ENCODE measurements at regions not wholly inside any gene's neighbourhood (a gene's known extent, or its start where the extent isn't known, plus 50 kb on each side); places are given as distances from the start of the nearest gene placed in this dataset.

DNA sequence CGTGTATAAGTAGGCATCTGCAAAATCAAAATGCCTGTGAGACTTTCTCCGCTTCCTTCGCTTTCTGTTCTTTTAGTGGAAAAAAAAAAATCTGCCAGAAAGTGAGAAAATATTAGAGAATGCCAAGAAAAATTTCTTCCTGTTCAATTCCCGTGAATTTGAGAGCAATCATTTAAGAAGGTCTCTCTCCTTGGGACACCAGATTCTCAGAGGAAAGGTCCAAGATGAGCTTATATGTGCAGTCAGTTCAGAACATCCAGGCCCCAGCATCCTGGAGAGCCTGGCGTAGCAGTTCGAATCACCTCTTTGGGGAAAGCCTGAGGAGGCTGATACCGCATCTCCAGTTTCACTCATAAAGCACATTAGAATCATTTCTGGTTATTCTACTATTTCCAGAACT lies 912.8 kb downstream of the GALC start:
- no peak for DNase-seq

DNA sequence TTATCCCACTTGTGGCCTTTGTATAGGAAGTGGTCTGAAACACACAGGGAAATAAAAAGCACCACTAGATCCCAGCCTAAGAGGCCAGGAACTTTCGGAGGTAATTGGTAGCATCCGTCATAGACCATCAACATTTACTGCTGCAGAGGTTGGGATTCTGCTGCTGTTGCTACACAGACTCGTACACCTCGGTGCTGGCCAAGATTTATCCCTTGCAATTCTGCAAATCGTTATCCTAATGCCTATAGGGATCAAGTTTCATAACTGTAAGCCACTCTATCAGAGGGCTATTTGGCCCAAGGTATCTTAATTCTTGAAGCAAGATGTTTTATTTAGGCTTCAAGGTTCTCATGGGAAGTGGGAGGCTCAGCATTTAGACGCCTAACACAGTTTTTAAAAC lies 913.6 kb downstream of the GALC start:
- no peak for DNase-seq

DNA sequence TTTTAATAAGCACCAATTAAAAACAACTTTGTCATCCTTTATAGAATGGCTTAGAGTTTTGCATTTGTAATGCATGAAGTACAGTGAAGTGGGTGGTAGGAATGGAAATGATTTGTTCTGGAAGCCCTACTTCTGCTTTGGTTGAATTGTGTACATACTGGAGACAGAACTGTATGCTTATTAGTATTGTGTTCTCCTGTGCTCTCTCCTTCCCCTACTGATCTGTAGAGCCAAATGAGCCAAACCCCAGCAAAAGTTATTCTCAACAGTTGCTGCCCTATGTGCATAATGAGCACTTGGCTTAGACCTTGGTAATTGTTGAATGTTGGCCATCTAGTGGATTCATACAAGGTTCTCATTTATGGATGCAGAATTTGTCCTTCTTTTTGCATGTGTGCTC lies 916.1 kb downstream of the GALC start:
- no peak for DNase-seq

DNA sequence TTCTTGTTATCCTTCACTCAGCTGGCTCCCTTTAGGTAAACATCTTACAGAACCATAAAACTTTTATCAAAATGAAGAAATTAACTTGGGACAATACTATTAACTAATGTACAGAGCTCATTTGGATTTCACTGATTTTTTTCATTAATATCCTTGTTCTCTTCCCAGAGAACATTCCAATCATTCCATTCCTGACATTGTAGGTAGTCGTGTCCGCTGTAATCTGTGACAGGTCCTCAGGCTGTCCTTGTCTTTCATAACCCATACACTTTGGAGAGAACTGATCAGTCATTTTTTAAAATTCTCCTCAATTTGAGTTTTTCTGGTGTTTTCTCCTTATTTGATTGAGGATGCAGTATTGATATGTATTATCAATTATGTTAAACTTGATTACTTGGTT lies 916.8 kb downstream of the GALC start:
- no peak for DNase-seq

DNA sequence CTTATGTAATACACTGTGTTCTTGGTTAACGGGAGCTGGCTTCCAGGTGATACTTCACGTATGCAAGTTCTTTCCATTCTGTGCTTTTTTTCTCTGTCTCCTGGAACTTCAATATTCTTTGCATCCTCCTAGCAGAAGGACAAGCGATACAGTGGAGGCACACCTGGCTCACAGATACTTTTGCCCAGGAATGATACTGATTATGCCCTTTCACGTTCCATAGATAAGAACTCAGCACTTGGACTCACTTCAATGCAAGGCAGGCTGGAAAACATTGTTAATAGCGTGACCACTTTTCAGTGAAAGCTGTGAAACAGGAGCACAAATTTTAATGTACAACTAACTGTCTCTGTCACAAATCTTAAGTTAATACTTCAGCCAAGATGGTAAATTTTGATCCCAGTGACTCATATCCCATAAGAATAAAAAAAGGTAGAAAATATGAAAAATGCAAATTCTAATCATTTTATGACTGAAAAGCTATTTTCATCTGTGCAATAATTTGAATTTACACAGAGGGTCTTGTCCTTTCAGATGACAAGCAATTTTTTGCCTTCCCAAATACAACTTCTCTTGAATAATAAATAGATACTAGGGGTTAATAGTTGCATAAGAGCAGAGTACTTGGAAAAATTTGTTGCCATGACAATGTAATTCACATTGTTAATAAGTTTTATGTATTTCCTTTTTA lies 919.0 kb downstream of the GALC start:
- no peak for DNase-seq

DNA sequence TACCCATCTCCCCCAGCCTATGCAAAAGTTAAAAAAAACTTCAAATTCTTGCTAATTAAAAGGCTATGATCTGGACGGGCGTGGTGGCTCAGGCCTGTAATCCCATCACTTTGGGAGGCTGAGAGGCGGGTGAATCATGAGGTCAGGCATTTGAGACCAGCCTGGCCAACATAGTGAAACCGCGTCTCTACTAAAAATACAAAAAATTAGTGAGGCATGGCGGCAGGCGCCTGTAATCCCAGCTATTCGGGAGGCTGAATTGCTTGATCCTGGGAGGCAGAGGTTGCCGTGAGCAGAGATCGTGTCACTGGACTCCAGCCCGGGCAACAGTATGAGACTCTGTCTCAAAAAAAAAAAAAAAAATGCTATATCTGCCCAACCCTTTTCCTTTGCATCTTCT lies 925.4 kb downstream of the GALC start:
- no peak for DNase-seq

DNA sequence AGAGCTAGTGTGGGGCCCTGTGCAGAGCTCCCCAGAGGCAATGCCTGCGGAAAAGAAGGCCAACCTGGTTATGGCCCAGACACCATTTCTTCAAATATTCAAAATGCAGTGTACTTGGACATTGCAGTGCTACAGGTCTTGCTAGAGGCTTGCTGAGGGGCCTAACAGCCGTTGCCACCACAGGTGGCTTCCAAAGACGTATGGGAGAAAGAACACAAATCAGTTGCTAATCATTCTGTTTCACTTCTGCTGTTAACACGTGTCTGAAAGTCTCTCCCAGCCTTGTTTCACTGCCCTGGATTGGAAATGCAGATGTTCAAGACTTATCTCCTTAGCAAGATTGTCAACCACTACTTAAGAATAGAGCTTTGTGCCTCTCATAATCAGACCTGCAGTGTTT lies 925.9 kb downstream of the GALC start:
- DNase-seq: no peak

DNA sequence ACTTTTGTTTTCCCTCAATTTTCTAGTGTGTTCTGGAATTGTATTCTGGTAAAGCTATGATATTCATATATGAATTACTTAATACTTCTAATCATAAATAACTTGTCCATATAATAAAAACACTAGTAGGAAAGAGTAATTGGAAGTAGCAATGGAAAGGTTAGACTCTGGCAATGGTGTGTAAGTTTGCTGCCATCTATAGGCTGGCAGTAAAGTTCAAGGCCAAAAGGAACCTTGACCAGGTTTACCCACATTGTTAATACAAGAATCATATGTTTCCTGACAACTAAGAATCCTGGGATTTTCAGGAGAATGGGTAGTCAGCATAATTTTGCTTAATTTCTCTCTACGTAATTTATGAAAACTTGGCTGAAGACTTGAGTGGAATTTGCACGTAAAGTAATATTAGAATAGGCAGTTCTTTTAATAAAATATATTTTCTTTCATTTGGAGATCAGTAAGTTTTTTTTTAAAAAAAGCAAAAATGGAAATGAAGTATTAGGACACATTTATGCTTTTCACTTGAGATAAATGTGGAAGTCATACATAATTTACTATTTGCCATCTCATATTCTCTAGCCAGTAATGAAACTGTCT lies 926.7 kb downstream of the GALC start:
- no peak for DNase-seq

DNA sequence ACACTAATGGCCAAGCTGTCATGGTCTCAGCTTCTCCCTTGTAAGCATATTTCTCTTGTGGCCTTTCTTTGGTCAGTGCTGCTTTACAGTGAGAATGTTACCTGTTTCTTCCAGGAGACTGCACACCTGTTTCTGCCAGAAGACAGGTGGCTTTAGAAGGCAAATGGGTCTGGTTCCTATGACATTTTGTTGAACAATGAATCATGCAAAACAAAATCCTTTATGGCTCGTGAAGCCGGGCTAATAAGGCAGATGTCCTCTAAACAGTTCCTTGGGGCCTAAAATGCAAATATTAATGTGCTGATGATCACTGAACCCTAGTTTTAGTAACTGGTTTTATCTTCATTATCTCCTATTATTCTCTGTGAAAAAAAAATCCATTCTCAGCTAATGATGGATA lies 927.6 kb downstream of the GALC start:
- no peak for DNase-seq

DNA sequence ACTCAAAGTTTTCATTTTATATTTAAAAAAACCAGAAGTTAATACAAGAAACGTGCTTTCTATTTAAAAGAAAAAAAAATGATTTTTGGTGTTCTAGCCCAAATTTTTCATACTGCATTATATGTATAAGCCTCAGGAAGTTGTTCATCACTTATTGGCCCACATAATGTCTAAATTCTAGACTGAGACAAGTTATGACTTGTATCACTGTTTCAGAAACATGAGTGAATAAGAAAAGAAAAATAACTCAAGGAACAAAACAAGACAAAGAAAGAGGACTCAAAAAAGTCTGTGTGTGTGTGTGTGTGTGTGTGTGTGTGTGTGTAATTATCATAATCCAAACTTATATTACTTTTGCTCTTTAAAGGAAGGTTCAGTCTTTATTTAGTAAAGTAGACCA lies 929.8 kb downstream of the GALC start:
- no peak for DNase-seq

DNA sequence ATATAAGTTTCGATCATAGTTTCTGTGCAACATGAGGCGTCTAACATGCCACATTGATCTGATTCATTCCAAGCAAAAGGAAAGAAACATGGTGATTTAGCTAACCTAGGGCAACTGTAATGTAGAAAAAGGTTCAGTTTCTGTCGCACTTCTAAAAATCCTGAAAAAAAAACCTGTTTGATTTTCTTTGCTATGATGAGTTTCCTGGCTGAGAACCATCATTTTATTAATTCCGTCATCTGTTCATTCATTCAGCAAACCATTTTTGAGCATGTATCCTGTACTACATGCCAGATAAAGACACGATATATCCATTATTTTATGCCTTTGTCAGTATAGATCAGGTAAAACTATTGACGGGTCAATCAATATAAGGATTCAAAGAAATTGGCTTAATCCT lies 932.6 kb downstream of the GALC start:
- DNase-seq: no peak

DNA sequence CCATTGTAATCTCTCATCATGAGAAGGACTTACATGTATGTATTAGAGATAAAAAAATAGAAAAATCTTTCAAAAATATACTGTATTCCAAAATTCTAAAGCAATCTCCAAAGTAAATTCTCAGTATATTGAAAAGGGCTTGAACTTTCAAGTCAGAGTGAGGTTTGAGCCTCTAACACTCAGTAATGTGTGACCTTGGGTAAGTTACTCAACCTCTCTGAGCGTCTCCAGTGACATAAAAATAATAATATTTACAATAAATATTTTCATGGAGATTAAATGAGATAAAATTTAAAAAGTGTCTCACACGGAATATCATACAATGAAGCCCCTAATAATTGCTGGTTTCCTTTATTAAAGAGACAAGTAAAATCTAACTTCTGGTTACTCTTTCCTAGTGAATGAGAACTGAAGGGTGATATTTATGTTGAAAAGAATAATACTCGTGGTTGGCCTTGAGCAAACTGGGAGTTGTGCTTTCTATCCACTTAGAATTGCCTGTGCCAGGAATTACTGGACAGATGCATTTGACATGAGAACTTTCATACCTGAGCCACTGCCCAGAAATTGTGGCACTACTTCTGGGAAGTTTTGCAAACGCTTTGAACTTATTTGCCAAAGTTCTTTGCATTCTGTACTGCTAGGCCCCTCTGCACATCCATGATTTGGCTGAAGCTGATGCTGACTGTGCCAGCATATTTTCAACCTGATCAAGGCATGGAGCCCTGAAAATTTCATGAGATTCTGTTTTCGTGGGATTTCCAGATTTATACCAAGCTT lies 933.7 kb downstream of the GALC start:
- no peak for DNase-seq

DNA sequence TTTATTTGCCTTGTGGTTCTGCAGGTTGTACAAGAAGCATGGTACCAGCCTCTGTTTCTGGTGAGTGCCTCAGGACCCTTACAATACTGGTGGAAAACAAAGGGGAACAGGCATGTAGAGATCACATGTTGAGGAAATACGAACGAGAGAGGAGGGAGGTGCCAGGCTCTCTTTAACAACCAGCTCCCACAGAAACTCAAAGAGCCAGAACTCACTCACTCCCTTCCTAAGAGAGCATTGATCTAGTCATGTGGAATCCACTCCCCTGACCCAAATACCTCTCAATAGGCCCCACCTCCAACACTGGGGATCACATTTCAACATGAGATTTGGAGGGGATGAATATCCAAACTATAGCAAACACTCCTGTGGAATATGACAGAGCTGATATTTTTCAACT lies 938.0 kb downstream of the GALC start:
- DNase-seq: no peak

DNA sequence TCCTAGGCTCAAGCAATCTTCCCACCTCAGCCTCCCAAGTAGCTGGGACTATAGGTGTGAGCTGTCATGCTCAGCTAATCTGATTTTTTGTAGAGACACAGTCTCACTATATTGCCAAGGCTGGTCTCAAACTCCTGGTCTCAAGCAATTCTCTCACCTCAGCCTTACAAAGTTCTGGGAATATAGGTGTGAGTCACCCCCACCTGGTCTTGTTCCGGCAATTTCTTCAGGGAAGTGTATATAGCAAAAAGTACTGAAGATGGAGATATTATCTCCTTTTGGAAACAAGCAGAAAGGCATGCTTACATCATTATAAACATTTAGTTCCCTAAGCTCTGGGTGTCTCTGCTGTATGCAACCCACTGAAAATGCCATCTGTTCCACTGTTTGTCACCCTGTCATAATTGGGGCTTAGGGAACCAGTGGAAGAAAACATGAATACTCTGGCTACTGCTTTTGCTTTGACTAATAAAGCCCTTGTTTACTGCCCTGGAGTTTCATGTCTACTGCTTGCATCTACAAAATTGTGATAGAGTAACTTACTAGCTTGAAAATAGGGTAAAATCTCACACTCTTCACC lies 940.2 kb downstream of the GALC start:
- no peak for DNase-seq

DNA sequence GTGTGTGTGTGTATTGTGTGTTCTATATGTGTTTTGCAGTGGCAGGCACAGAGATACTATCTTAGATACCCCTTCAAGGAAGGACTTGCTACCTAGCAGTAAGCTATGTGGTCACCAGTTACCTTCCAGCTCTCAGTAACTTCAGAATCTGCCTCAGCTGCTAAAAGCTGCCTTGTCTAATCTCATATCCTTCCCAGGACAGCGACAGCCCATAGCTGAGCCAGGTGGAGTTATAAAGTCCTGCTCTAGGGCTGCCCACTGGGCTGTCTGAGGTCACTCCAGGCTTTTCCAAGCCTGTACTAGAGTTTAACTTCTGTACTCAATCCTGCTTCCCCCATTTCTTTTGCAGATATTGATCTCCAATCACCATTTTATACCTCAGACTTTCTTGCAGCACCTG lies 942.6 kb downstream of the GALC start:
- no peak for DNase-seq

DNA sequence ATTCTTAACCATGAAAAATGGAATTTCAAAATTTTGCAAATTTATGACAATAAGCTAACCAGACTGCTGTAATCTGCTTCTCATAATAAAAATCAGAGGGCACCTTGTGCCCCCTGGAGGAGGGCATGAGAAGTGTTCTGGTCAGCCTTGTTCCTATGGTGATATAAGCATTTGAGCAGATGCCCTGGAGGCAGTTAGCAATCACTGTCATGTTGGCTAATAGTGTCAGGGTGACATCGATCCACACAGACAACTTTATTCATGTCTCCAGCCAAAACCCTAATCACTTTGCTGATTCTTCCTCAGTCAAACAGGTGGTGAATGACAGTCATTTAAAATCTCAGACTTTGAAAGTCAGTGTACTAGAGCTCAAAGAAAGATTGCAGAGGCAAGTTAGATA lies 943.0 kb downstream of the GALC start:
- DNase-seq: no peak

DNA sequence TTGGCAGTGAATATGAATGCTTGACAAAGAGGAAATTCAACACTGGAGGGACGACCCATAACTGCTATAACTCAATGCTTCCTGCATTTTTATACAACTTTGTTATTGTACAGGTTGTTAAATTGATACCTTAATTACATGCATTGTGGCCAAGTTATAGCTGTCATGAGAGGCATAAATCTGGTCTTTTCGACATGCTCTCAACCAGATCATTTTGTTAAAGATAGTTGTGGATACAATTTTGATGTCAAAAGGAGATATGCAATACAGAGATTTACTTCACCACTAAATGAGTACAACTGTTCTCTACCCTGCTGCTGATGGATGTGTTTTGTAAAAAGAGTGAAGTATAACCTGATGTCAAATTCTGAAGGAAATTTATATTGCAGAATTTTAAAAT lies 946.0 kb downstream of the GALC start:
- no peak for DNase-seq

DNA sequence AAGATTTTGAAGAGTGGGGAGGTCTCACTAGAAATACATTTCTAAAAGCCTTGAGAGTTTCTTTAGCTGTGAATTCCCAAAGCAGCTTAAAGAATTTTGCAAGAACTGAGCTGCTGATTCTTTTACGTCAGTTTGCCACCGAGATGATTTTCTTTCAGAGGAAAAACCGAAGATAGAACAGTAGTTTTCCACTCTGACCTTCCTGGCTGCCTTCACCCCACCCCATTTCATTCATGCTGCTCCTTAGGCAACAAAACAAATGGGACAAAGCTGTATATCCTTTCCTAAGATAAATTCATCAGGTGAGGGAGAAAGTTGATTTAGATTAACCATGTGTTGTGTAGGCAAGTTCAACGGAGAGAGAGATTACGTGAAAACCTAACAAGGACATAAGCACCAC lies 947.0 kb downstream of the GALC start:
- no peak for DNase-seq

DNA sequence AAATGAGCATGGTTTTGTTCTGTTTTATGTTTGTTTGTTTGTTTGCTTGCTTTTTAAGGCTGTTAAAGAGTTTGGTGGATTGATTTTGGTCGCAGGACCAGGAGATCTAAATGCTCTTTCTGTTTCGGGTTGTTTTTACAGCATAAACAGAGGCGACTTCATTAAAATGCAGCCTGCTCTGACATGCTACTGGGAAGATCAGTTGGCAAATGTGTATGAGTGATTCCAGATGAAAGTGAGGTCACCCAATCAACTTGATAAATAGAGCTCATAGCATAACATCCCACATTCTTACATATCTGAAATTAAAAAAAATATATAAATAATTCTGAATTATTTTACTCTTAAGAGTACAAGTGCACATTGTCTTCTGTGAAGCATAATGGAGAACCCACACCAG lies 947.7 kb downstream of the GALC start:
- DNase-seq: no peak

DNA sequence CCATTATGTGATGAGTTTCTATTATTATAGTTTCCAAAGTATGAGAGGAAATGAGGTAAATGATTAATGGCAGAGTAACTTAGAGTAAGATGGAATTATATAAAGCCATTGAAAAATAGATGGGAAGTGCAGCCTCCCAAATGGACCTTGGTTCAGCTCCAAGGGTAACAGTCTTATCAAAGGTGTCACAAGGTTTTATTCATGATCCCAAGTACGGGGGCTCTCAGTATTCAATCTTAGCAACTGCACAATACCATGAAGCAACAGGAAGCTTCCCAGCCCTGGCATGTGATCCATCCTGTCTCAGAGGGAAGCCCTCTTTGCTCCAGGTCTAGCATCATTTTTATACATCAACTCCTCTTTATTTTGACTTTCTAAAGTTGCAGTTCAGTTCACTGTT lies 948.2 kb downstream of the GALC start:
- DNase-seq: no peak

DNA sequence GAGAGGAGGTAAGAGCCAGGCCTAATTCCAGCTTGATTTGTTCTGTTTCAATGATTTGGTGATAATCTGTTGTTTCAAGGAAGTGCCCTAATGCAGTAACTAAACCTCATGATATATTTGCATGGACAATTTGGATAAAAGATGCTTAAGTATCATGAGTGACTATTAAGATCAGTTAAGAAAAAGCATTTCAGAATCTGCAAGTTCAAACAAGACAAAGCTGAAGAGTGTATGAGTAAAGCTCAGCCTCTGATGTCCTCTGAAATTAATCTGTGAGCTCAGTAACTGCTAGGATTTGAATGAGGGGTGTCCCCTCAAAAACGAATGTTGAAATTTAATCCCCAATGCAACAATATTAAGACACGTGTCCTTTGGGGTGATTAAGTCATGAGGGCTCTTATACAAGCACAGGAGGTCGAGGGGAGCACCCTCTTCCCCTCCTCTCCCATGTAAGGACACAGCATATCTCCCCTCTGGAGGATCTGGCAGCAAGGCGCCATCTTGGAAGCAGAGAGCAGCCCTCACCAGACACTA lies 949.2 kb downstream of the GALC start:
- DNase-seq: no peak

DNA sequence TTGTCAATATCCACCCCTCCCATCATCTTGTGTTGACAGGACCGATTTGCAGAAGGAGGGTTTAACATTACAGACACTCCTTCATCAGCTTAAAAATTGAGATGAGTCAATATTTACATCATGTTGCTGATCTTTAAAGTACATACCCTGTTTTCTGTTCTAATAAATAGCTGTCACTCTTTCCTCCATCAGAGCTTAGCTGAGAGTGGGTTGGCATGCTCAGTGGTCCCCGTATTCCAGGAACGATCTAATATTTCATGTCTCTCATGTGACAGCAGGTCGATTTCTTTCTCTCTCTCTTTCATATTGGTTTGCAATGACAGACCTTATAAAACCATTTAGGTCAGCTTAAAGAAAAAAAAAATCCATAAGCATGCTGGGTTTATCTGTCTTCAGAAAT lies 950.6 kb downstream of the GALC start:
- DNase-seq: no peak

DNA sequence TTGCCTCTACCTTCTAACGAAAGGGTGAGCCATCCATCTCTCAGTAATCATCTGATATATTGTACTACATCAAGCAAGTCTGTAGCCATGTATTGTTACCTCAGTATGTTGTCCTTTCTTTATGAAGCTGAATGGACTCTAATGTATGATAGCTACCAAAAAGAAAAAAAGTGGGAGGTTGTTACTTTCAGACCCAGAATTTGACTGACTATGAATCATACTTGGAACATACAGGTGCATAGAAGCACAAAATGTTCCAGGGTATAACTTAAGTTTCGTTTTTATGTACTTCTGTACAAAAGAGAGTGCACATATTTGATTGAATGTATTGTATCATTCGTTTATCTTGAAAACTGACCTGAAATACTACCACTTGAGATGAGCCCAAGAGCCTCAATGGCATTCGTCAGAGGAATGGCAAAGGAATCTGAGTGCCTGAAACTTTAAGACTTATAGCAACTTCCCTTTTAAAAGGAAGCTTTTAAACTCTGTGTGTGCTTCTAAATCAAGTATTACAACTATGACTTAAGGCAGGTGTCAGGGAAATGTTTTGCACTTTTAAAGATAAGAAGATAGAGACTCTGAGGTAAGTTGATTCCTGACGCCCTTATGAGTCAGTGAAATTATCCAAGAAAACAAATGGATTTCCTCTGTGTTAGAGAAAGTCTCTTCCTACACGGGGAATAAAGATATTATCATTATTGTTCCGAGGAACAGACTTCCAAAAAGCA lies 951.5 kb downstream of the GALC start:
- DNase-seq: no peak

All from stimulated activated CD4-positive, alpha-beta T cell treated with anti-CD3 and anti-CD28 coated beads, Interleukin-12 subunit alpha, Interleukin-12 subunit beta, amount 100 ng/mL, for 4 hours (primary cell).